DOHH2 (cell line): ENCODE measurements at regions not wholly inside any gene's neighbourhood (a gene's known extent, or its start where the extent isn't known, plus 50 kb on each side); places are given as distances from the start of the nearest gene placed in this dataset.

Experiments used
- H3F3A ChIP-seq: fragments of 200-600 bp; sonication (generic), shearing (Covaris generic); 2 replicates; pipeline ENCODE4 v1.6.0; 2016; ENCODE audit warnings: antibody characterized with exemption, mild to moderate bottlenecking; ENCODE audit not compliant: control insufficient read depth, insufficient read depth
- H3K27ac ChIP-seq: fragments of 200-600 bp; sonication (generic); 2 replicates; pipeline ENCODE4 v1.5.1; 2014; ENCODE audit warnings: low read depth, mild to moderate bottlenecking, low read length, moderate library complexity
- H3K27me3 ChIP-seq: fragments of 200-600 bp; sonication (generic); 2 replicates; pipeline ENCODE4 v1.6.1; 2014; ENCODE audit warnings: mild to moderate bottlenecking, low read length, mixed read lengths; ENCODE audit not compliant: control insufficient read depth
- H3K36me3 ChIP-seq: fragments of 200-600 bp; sonication (generic); 2 replicates; pipeline ENCODE4 v1.6.1; 2014; ENCODE audit warnings: mild to moderate bottlenecking, low read length, moderate library complexity, mixed read lengths; ENCODE audit not compliant: control insufficient read depth
- H3K4me1 ChIP-seq: fragments of 200-600 bp; sonication (generic); 2 replicates; pipeline ENCODE4 v1.6.1; 2014; ENCODE audit warnings: mild to moderate bottlenecking, low read length, mixed read lengths; ENCODE audit not compliant: control insufficient read depth
- H3K4me2 ChIP-seq: fragments of 200-600 bp; sonication (generic); 2 replicates; pipeline ENCODE4 v1.6.0; 2014; ENCODE audit warnings: mild to moderate bottlenecking, low read length, moderate library complexity
- H3K4me3 ChIP-seq: fragments of 200-600 bp; sonication (generic); 2 replicates; pipeline ENCODE4 v1.5.1; 2014; ENCODE audit warnings: mild to moderate bottlenecking, low read length, mixed read lengths
- H3K79me2 ChIP-seq: fragments of 200-600 bp; sonication (generic); 2 replicates; pipeline ENCODE4 v1.6.1; 2014; ENCODE audit warnings: mild to moderate bottlenecking, low read length, mixed read lengths; ENCODE audit not compliant: control insufficient read depth
- H3K9me2 ChIP-seq: fragments of 200-600 bp; sonication (generic); replicated peaks from 2 replicates; pipeline ENCODE4 v1.6.1; 2014; ENCODE audit warnings: mild to moderate bottlenecking, low read length, mixed read lengths; ENCODE audit not compliant: control insufficient read depth
- H3K9me3 ChIP-seq: fragments of 200-600 bp; sonication (generic); 2 replicates; pipeline ENCODE4 v1.6.1; 2014; ENCODE audit warnings: antibody characterized with exemption, low read length, mixed read lengths; ENCODE audit not compliant: control insufficient read depth, insufficient read depth
- H4K20me1 ChIP-seq: fragments of 200-600 bp; sonication (generic); 2 replicates; pipeline ENCODE4 v1.6.0; 2014; ENCODE audit warnings: low read depth, mild to moderate bottlenecking, antibody characterized with exemption, low read length, moderate library complexity; ENCODE audit not compliant: control insufficient read depth, insufficient read depth
- EZH2phosphoT487 ChIP-seq: fragments of 200-600 bp; sonication (generic); IDR thresholded peaks from 2 replicates; pipeline ENCODE4 v1.6.1; 2017; ENCODE audit warnings: borderline replicate concordance, mild to moderate bottlenecking, antibody characterized with exemption, low read length, moderate library complexity, mixed read lengths
- TF ChIP-seq, protein P1 (sequence below): fragments of 200-600 bp; sonication (generic); IDR thresholded peaks from one replicate; pipeline ENCODE4 v1.5.1; 2014; ENCODE audit warnings: antibody characterized with exemption, mild to moderate bottlenecking, low read depth, low read length; ENCODE audit not compliant: poor library complexity, severe bottlenecking

DNA sequence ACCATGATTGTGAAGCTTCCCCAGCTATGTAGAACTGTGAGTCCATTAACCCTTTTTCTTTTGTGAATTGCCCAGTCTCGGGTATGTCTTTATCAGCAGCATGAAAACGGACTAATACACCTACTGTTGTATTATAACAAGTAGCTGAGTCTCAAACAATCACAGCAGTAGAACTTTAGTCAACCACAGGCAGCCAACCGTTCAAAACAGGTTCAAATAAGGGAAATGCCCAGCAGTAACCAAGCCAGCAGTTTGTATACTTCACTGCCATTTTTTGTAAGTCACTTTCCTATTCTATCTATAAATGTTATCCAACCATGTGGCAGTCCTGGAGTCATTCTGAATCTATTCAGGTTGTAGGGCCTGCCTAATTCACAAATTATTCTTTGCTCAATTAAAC lies 1560.6 kb upstream of the SLC39A10 start:
- Histone ChIP-seq H3K9me3 (peaks cover 3% of the 10 kb centered on the region; the same call in 1 of the 2 replicates), H3K9me2 (no peaks in the 10 kb centered on the region), H3K79me2 (no peaks in the 10 kb centered on the region), H3K4me1 (peaks cover 29% of the 10 kb centered on the region), H3K4me2 (no peak overlapping the region), H4K20me1 (no peaks in the 10 kb centered on the region), H3F3A (0 out of 2 replicates have a peak, but pooled peaks cover 2% of the 10 kb centered on the region), H3K4me3 (no peak overlapping the region), H3K27ac (no peak overlapping the region), H3K36me3 (0 out of 2 replicates have a peak, but pooled peaks cover 2% of the 10 kb centered on the region), H3K27me3 (no peaks in the 10 kb centered on the region)
- TF ChIP-seq, protein P1, sequence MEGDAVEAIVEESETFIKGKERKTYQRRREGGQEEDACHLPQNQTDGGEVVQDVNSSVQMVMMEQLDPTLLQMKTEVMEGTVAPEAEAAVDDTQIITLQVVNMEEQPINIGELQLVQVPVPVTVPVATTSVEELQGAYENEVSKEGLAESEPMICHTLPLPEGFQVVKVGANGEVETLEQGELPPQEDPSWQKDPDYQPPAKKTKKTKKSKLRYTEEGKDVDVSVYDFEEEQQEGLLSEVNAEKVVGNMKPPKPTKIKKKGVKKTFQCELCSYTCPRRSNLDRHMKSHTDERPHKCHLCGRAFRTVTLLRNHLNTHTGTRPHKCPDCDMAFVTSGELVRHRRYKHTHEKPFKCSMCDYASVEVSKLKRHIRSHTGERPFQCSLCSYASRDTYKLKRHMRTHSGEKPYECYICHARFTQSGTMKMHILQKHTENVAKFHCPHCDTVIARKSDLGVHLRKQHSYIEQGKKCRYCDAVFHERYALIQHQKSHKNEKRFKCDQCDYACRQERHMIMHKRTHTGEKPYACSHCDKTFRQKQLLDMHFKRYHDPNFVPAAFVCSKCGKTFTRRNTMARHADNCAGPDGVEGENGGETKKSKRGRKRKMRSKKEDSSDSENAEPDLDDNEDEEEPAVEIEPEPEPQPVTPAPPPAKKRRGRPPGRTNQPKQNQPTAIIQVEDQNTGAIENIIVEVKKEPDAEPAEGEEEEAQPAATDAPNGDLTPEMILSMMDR = no peak
- TF ChIP-seq EZH2phosphoT487 = no peak

DNA sequence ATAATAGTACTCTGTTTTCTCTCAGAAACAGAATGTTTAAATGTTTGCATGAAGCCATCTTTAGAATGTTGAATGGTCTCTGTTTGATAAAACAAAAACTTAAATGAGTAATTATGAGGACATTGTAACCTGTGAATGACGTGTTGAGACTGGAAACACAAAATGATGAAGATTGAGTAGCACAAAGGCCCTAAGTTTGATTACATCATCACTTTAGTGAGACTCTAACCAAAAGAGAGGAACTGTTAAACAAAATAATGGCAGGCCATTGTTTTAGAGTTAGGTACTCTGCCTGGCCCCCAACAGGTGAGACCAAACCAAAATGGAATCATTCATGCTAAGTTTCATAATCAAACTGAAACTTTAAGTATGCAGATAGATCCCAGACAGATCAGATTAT lies 1561.7 kb upstream of the SLC39A10 start:
- 0 out of 2 replicates have a peak, but pooled peaks cover 2% of the 10 kb centered on the region for H3K36me3 ChIP-seq
- peaks cover 3% of the 10 kb centered on the region; the same call in 1 of the 2 replicates for H3K9me3 ChIP-seq
- H3K4me2 ChIP-seq = no peak overlapping the region
- peaks cover 19% of the 10 kb centered on the region for H3K4me1 ChIP-seq
- H3K4me3 ChIP-seq = no peak overlapping the region
- no peaks in the 10 kb centered on the region for H3K79me2 ChIP-seq
- no peak overlapping the region for H3K27ac ChIP-seq
- TF ChIP-seq EZH2phosphoT487 = no peak
- TF ChIP-seq, protein P1 = no peak
- H4K20me1 ChIP-seq = no peaks in the 10 kb centered on the region
- H3F3A ChIP-seq = 0 out of 2 replicates have a peak, but pooled peaks cover 2% of the 10 kb centered on the region
- no peaks in the 10 kb centered on the region for H3K27me3 ChIP-seq
- no peaks in the 10 kb centered on the region for H3K9me2 ChIP-seq

- no peak overlapping the region for H3K27ac ChIP-seq
- no peak overlapping the region for H3K4me3 ChIP-seq
- H3K27me3 ChIP-seq = no peaks in the 10 kb centered on the region
- TF ChIP-seq, protein P1 = no peak
- TF ChIP-seq EZH2phosphoT487 = no peak
- H3K4me1 ChIP-seq = peaks cover 25% of the 10 kb centered on the region
- no peaks in the 10 kb centered on the region for H3F3A ChIP-seq
- no peaks in the 10 kb centered on the region for H3K79me2 ChIP-seq
- no peak overlapping the region for H3K4me2 ChIP-seq
- no peaks in the 10 kb centered on the region for H4K20me1 ChIP-seq
- 0 out of 2 replicates have a peak, but pooled peaks cover 4% of the 10 kb centered on the region for H3K9me3 ChIP-seq
- no peaks in the 10 kb centered on the region for H3K9me2 ChIP-seq
- peaks cover 5% of the 10 kb centered on the region; the same call in 1 of the 2 replicates for H3K36me3 ChIP-seq
Measured at GRCh38 chr2:194090251-194090905, 1566.6 kb upstream of the SLC39A10 start.
